ENCODE measurements at regions not wholly inside any gene's neighbourhood (a gene's known extent, or its start where the extent isn't known, plus 50 kb on each side); places are given as distances from the start of the nearest gene placed in this dataset.

- no peak for DNase-seq
- Histone ChIP-seq H3K27me3 (peaks cover 0 to 7% (median 0%) of the 10 kb centered on the region in 3 donors), H3K27ac (no peak overlapping the region), H3K9me3 (no peaks in the 10 kb centered on the region), H3K36me3 (no peaks in the 10 kb centered on the region), H3K4me1 (no peaks in the 10 kb centered on the region), H3K4me3 (no peak overlapping the region)
- TF ChIP-seq POLR2A (IDR thresholded peaks at IDR 0.05) (no peak), EP300 (IDR thresholded peaks at IDR 0.05) (no peak), POLR2AphosphoS5 (IDR thresholded peaks at IDR 0.05) (no peak), CTCF (IDR thresholded peaks at IDR 0.05) (no peak)
- 84 to 87% methylated on average over 12 of the region's 12 CpGs for WGBS, 2 donors
- intact Hi-C loops (cut with DNase I), result no loop called here
Observed at GRCh38 chr2:355773-356172, 67.9 kb upstream of the ALKAL2 start.

GRCh38 chr2:352696-353095, 64.8 kb upstream of the ALKAL2 start:
- Histone ChIP-seq H3K27ac (no peak overlapping the region), H3K27me3 (peaks cover 0 to 7% (median 0%) of the 10 kb centered on the region in 3 donors), H3K9me3 (no peaks in the 10 kb centered on the region), H3K4me1 (no peaks in the 10 kb centered on the region), H3K4me3 (no peak overlapping the region), H3K36me3 (no peaks in the 10 kb centered on the region)
- no peak for DNase-seq
- WGBS, 2 donors, result 74 to 82% methylated on average over 3 of the region's 3 CpGs
- intact Hi-C loops (cut with DNase I), result no loop called here
- TF ChIP-seq EP300 (IDR thresholded peaks at IDR 0.05), result no peak
- TF ChIP-seq POLR2AphosphoS5 (IDR thresholded peaks at IDR 0.05), result no peak
- no peak for TF ChIP-seq POLR2A (IDR thresholded peaks at IDR 0.05)
- no peak for TF ChIP-seq CTCF (IDR thresholded peaks at IDR 0.05)

GRCh38 chr2:349390-349789, 61.5 kb upstream of the ALKAL2 start:
- 75 to 79% methylated on average over 3 of the region's 3 CpGs for WGBS, 2 donors
- Histone ChIP-seq H3K9me3 (no peaks in the 10 kb centered on the region), H3K27me3 (no peaks in the 10 kb centered on the region), H3K36me3 (no peaks in the 10 kb centered on the region), H3K4me1 (no peaks in the 10 kb centered on the region), H3K4me3 (no peak overlapping the region), H3K27ac (no peak overlapping the region)
- TF ChIP-seq EP300 (IDR thresholded peaks at IDR 0.05), result no peak
- no peak for TF ChIP-seq POLR2AphosphoS5 (IDR thresholded peaks at IDR 0.05)
- no peak for TF ChIP-seq POLR2A (IDR thresholded peaks at IDR 0.05)
- TF ChIP-seq CTCF (IDR thresholded peaks at IDR 0.05), result no peak
- DNase-seq, result no peak
- intact Hi-C loops (cut with DNase I), result no loop called here

GRCh38 chr2:348361-348916, 60.5 kb upstream of the ALKAL2 start:
- H3K4me1 ChIP-seq, result no peaks in the 10 kb centered on the region
- no peak overlapping the region for H3K4me3 ChIP-seq
- TF ChIP-seq POLR2AphosphoS5 (IDR thresholded peaks at IDR 0.05), result no peak
- no peak for TF ChIP-seq EP300 (IDR thresholded peaks at IDR 0.05)
- no peak for TF ChIP-seq POLR2A (IDR thresholded peaks at IDR 0.05)
- 66 to 71% methylated on average over 8 of the region's 8 CpGs for WGBS, 2 donors
- DNase-seq, result no peak
- no peak overlapping the region for H3K27ac ChIP-seq
- H3K36me3 ChIP-seq, result no peaks in the 10 kb centered on the region
- H3K27me3 ChIP-seq, result no peaks in the 10 kb centered on the region
- intact Hi-C loops (cut with DNase I), result no loop called here
- H3K9me3 ChIP-seq, result no peaks in the 10 kb centered on the region

GRCh38 chr2:344811-345210, 56.9 kb upstream of the ALKAL2 start:
- H3K27ac ChIP-seq, result no peak overlapping the region
- intact Hi-C loops (cut with DNase I), result no loop called here
- no peaks in the 10 kb centered on the region for H3K4me1 ChIP-seq
- no peaks in the 10 kb centered on the region for H3K27me3 ChIP-seq
- H3K36me3 ChIP-seq, result no peaks in the 10 kb centered on the region
- no peaks in the 10 kb centered on the region for H3K9me3 ChIP-seq
- DNase-seq, result no peak
- no peak overlapping the region for H3K4me3 ChIP-seq
- no peak for TF ChIP-seq POLR2A (IDR thresholded peaks at IDR 0.05)
- no peak for TF ChIP-seq POLR2AphosphoS5 (IDR thresholded peaks at IDR 0.05)
- no peak for TF ChIP-seq CTCF (IDR thresholded peaks at IDR 0.05)
- TF ChIP-seq EP300 (IDR thresholded peaks at IDR 0.05), result no peak
- WGBS, 2 donors, result 59 to 68% methylated on average over 4 of the region's 4 CpGs

Measured in sigmoid colon (tissue), 6 donors.